HCT116 (cell line): ENCODE measurements at regions not wholly inside any gene's neighbourhood (a gene's known extent, or its start where the extent isn't known, plus 50 kb on each side); places are given as distances from the start of the nearest gene placed in this dataset.

Experiments
- ATAC-seq: fragments of 200-7000 bp; cut with Tn5 transposase; 2 replicates; pipeline ENCODE4 v1.9.1; 2020; ENCODE audit warnings: mild to moderate bottlenecking, moderate library complexity
- BruUV-seq: library from RNA; stranded (reverse); fragments of 400-500 nt; replicated peaks from 2 replicates; lab custom pipeline; 2021; lab: Mats Ljungman, UMichigan
- CTCF ChIA-PET: fragments of 300-600 bp; sonication (Branson Sonifier 250); formaldehyde crosslinking; loops from one replicate; lab custom pipeline; 2021; ENCODE audit warnings: antibody characterized with exemption; lab: Charles Lee
- POLR2A ChIA-PET: fragments of 300-600, 350-600 bp; sonication (Branson Sonifier 250); formaldehyde crosslinking; loops from one replicate; lab custom pipeline; 2021; ENCODE audit warnings: antibody characterized with exemption; lab: Charles Lee
- RAD21 ChIA-PET, 2 experiments: fragments of 300-600 bp; sonication (Branson Sonifier 250); formaldehyde crosslinking; loops; one replicate each; lab custom pipeline; 2023; ENCODE audit warnings: low total read pairs in 2 of 2; ENCODE audit not compliant: uncharacterized antibody in 2 of 2, unreplicated experiment in 2 of 2, low non-redundant PET in 1 of 2; lab: Charles Lee
- DNase-seq: peaks from one replicate; pipeline ENCODE4 v3.0.0-alpha.2; 2010; ENCODE audit warnings: low read depth, low spot score
- H2AFZ ChIP-seq: fragments of 200-600 bp; shearing (Covaris generic), sonication (generic); 2 replicates; pipeline ENCODE4 v1.6.1; 2017; ENCODE audit warnings: low read depth, mixed run types, mixed read lengths, antibody characterized with exemption, low read length; ENCODE audit not compliant: poor library complexity, severe bottlenecking
- H3K27ac ChIP-seq: 2 replicates; pipeline ENCODE4 v1.5.1; 2012; ENCODE audit warnings: low read depth, low read length
- H3K27me3 ChIP-seq: fragments of 200-600 bp; sonication (generic); 2 replicates; pipeline ENCODE4 v1.6.1; 2016; ENCODE audit warnings: mixed run types, low read length, mixed read lengths; ENCODE audit not compliant: insufficient read depth
- H3K36me3 ChIP-seq, 2 experiments: fragments of 200-500 bp in 1 of 2; fragments of 200-600 bp in 1 of 2; sonication (Bioruptor generic) in 1 of 2; sonication (generic) in 1 of 2; 2 replicates each; pipeline versions ENCODE4 v1.5.1 to v1.6.1; 2014 to 2016; ENCODE audit warnings: low read length in 2 of 2, inconsistent platforms in 1 of 2, mixed read lengths in 1 of 2, mixed run types in 1 of 2; ENCODE audit not compliant: insufficient read depth in 2 of 2, control insufficient read depth in 1 of 2
- H3K4me1 ChIP-seq, 2 experiments: fragments of 200-600 bp in 1 of 2; sonication (generic) in 1 of 2; 2 replicates each; pipeline versions ENCODE4 v1.5.1 to v1.6.1; 2012 to 2017; ENCODE audit warnings: low read length in 2 of 2, inconsistent platforms in 1 of 2, mild to moderate bottlenecking in 1 of 2, mixed read lengths in 1 of 2, mixed run types in 1 of 2, moderate library complexity in 1 of 2; ENCODE audit not compliant: insufficient read depth in 2 of 2, control insufficient read depth in 1 of 2
- H3K4me2 ChIP-seq: fragments of 200-600 bp; sonication (generic); 2 replicates; pipeline ENCODE4 v1.6.1; 2017; ENCODE audit warnings: mixed run types, low read length, mixed read lengths
- H3K4me3 ChIP-seq, 2 experiments: fragments of 200-600 bp in 1 of 2; sonication (generic) in 1 of 2; replicated peaks in 1 of 2; 2 replicates each; pipeline ENCODE4 v1.5.1; 2011 to 2016; ENCODE audit warnings: low read length in 2 of 2, control low read depth in 1 of 2, low read depth in 1 of 2, mild to moderate bottlenecking in 1 of 2, mixed read lengths in 1 of 2, mixed run types in 1 of 2
- H3K79me2 ChIP-seq: fragments of 200-600 bp; sonication (generic); 2 replicates; pipeline ENCODE4 v1.6.1; 2017; ENCODE audit warnings: mild to moderate bottlenecking, mixed run types, low read length, moderate library complexity, mixed read lengths; ENCODE audit not compliant: insufficient read depth
- H3K9ac ChIP-seq: fragments of 200-600 bp; sonication (generic); 2 replicates; pipeline ENCODE4 v1.6.1; 2016; ENCODE audit warnings: low read length, mixed read lengths
- H3K9me2 ChIP-seq: fragments of 200-600 bp; sonication (generic), shearing (Covaris generic); 2 replicates; pipeline ENCODE4 v1.6.1; 2017; ENCODE audit warnings: mixed run types, mild to moderate bottlenecking, moderate library complexity; ENCODE audit not compliant: insufficient read depth
- H3K9me3 ChIP-seq, 2 experiments: fragments of 200-500 bp in 1 of 2; fragments of 200-600 bp in 1 of 2; sonication (Bioruptor generic) in 1 of 2; sonication (generic) in 1 of 2; 2 replicates each; pipeline ENCODE4 v1.6.1; 2014 to 2017; ENCODE audit warnings: low read length in 2 of 2, mixed read lengths in 2 of 2, inconsistent platforms in 1 of 2, low read depth in 1 of 2, mild to moderate bottlenecking in 1 of 2, mixed run types in 1 of 2, moderate library complexity in 1 of 2; ENCODE audit not compliant: control insufficient read depth in 1 of 2, insufficient read depth in 1 of 2
- H4K20me1 ChIP-seq: fragments of 200-600 bp; sonication (generic), shearing (Covaris generic); 2 replicates; pipeline ENCODE4 v1.6.1; 2017; ENCODE audit warnings: mixed run types, mild to moderate bottlenecking, moderate library complexity; ENCODE audit not compliant: insufficient read depth
- CBX3 ChIP-seq: IDR thresholded peaks from 2 replicates; pipeline ENCODE4 v1.6.1; 2012; ENCODE audit warnings: low read depth
- ELF1 ChIP-seq: IDR thresholded peaks from 2 replicates; pipeline ENCODE4 v1.6.1; 2012; ENCODE audit warnings: low read depth, borderline replicate concordance
- FOSL1 ChIP-seq: IDR thresholded peaks from 2 replicates; pipeline ENCODE4 v1.6.1; 2012; ENCODE audit warnings: low read depth
- JUND ChIP-seq: IDR thresholded peaks from 2 replicates; pipeline ENCODE4 v1.6.1; 2012
- POLR2A ChIP-seq: IDR thresholded peaks from 2 replicates; pipeline ENCODE4 v1.7.0; 2011; ENCODE audit warnings: borderline replicate concordance; ENCODE audit not compliant: insufficient read depth, insufficient read length; ENCODE audit errors: extremely low read depth
- SIN3A ChIP-seq: IDR thresholded peaks from 2 replicates; pipeline ENCODE4 v1.6.1; 2012; ENCODE audit warnings: low read depth
- SP1 ChIP-seq: IDR thresholded peaks from 2 replicates; pipeline ENCODE4 v1.6.1; 2012; ENCODE audit warnings: low read depth
- YY1 ChIP-seq: IDR thresholded peaks from 2 replicates; pipeline ENCODE4 v1.6.1; 2011; ENCODE audit warnings: low read length, low read depth, moderate library complexity, mild to moderate bottlenecking; ENCODE audit not compliant: insufficient replicate concordance; ENCODE audit errors: extremely low read depth
- intact Hi-C: fragments of 100-400 bp; cut with micrococcal nuclease; formaldehyde crosslinking; loops from 2 replicates; pipeline ENCODE4 v1.10.0; 2022
- TF ChIP-seq, protein P1 (sequence below), 3 experiments: fragments of 200-600 bp in 1 of 3; sonication (generic) in 1 of 3; IDR thresholded peaks in 2 of 3; conservative IDR thresholded peaks in 1 of 3; 2 replicates each; pipeline ENCODE4 v1.5.1; 2012 to 2017; ENCODE audit warnings: low read depth in 2 of 3, low read length in 2 of 3, antibody characterized with exemption in 1 of 3, borderline replicate concordance in 1 of 3, control low read depth in 1 of 3, mild to moderate bottlenecking in 1 of 3, mixed read lengths in 1 of 3, mixed run types in 1 of 3, moderate library complexity in 1 of 3; ENCODE audit not compliant: insufficient read depth in 1 of 3
- TF ChIP-seq, protein P2 (sequence below): IDR thresholded peaks from 2 replicates; pipeline ENCODE4 v1.6.1; 2011; ENCODE audit warnings: mild to moderate bottlenecking, low read length, moderate library complexity; ENCODE audit not compliant: insufficient replicate concordance; ENCODE audit errors: extremely low read depth

DNA sequence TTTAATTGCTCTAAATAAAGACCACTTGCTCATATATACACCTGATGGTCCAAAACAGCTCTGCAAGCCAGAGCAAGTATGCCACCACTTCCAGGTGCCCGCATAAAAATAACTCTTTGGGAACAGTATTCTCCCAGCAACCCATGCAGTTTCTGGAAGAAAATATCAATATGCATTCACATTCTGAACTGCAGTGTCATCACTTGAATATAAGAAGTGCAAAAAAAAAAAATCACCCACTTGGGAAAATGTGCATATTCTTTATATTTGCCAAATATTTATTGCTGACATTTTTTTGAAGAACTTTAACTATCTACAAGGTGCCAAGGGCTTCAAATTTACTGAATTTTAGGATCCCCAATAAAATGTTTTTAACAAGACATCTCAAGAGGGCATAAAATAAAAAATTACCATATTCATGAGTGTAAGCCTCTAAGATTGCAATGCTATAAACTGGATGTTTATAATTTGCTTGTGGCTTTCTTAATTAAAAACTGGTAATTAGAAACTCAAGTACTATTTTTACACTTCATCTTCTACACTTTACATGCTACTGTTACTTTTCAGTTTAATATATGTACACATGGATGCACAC is 360.6 kb upstream of the HNRNPA3 start:
- H2AFZ ChIP-seq = no peak overlapping the region
- H3K9ac ChIP-seq = no peak overlapping the region
- ChIA-PET RAD21 (no interaction called here), POLR2A (no interaction called here), CTCF (no interaction called here)
- H3K9me3 ChIP-seq = no peaks in the 10 kb centered on the region
- intact Hi-C loops = no loop called here
- peaks cover 6% of the 10 kb centered on the region for H3K27me3 ChIP-seq
- no peak for DNase-seq
- TF ChIP-seq YY1 (no peak), CBX3 (no peak)
- TF ChIP-seq, protein P1, sequence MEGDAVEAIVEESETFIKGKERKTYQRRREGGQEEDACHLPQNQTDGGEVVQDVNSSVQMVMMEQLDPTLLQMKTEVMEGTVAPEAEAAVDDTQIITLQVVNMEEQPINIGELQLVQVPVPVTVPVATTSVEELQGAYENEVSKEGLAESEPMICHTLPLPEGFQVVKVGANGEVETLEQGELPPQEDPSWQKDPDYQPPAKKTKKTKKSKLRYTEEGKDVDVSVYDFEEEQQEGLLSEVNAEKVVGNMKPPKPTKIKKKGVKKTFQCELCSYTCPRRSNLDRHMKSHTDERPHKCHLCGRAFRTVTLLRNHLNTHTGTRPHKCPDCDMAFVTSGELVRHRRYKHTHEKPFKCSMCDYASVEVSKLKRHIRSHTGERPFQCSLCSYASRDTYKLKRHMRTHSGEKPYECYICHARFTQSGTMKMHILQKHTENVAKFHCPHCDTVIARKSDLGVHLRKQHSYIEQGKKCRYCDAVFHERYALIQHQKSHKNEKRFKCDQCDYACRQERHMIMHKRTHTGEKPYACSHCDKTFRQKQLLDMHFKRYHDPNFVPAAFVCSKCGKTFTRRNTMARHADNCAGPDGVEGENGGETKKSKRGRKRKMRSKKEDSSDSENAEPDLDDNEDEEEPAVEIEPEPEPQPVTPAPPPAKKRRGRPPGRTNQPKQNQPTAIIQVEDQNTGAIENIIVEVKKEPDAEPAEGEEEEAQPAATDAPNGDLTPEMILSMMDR (IDR thresholded peaks at IDR 0.05 in 2 of 3, conservative IDR thresholded peaks at IDR 0.05 in 1 of 3; ENCODE audit: borderline replicate concordance in 1 of 3, insufficient read depth in 1 of 3, low read depth in 2 of 3, low read length in 2 of 3) = no peak
- TF ChIP-seq, all 23 proteins: peak for 0
- Histone ChIP-seq H3K79me2 (no peaks in the 10 kb centered on the region), H3K9me2 (no peaks in the 10 kb centered on the region), H3K4me1 (no peaks in the 10 kb centered on the region), H3K36me3 (no peaks in the 10 kb centered on the region), H3K27ac (no peak overlapping the region), H3K4me2 (no peak overlapping the region), H4K20me1 (no peaks in the 10 kb centered on the region), H3K4me3 (no peak overlapping the region)
- no peak for ATAC-seq
- BruUV-seq = no TSS peak

DNA sequence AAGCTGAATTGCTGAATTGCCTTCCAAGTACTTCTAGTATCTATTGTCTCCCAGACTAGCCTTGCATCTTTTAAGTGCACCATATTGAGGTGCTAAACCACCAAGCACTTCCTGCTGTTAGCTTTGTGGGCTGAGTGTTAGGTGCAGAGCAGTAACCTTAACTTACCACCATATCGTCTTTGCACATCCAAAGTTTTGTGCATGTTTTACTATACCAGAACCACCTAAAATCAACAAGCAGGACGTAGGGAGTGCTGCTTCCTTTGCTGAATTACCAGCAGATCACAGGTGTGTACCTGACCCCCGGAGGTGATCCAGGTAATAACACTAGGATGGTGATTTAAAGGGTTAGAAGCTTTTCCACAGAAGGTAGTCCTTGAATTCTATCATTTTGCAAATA is 359.9 kb upstream of the HNRNPA3 start:
- Histone ChIP-seq H3K4me1 (no peaks in the 10 kb centered on the region), H2AFZ (no peak overlapping the region), H3K27me3 (peaks cover 6% of the 10 kb centered on the region), H3K27ac (no peak overlapping the region)
- intact Hi-C loops = no loop called here
- ATAC-seq = no peak; the same call in 1 of the 2 replicates
- no peak for DNase-seq
- no peak for TF ChIP-seq FOSL1
- no peak for TF ChIP-seq POLR2A
- TF ChIP-seq CBX3 = no peak
- TF ChIP-seq, protein P2, sequence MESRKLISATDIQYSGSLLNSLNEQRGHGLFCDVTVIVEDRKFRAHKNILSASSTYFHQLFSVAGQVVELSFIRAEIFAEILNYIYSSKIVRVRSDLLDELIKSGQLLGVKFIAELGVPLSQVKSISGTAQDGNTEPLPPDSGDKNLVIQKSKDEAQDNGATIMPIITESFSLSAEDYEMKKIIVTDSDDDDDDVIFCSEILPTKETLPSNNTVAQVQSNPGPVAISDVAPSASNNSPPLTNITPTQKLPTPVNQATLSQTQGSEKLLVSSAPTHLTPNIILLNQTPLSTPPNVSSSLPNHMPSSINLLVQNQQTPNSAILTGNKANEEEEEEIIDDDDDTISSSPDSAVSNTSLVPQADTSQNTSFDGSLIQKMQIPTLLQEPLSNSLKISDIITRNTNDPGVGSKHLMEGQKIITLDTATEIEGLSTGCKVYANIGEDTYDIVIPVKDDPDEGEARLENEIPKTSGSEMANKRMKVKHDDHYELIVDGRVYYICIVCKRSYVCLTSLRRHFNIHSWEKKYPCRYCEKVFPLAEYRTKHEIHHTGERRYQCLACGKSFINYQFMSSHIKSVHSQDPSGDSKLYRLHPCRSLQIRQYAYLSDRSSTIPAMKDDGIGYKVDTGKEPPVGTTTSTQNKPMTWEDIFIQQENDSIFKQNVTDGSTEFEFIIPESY = no peak
- no peak for TF ChIP-seq SIN3A
- no peak for TF ChIP-seq SP1
- no peak for TF ChIP-seq JUND
- TF ChIP-seq ELF1 = no peak
- TF ChIP-seq, all 23 proteins: peak for 0
- Histone ChIP-seq H3K4me3 (no peak overlapping the region), H3K9me2 (no peaks in the 10 kb centered on the region), H3K4me2 (no peak overlapping the region), H3K9me3 (no peaks in the 10 kb centered on the region), H3K36me3 (no peaks in the 10 kb centered on the region), H3K9ac (no peak overlapping the region), H4K20me1 (no peaks in the 10 kb centered on the region), H3K79me2 (no peaks in the 10 kb centered on the region)
- POLR2A ChIA-PET = no interaction called here
- no TSS peak for BruUV-seq
- CTCF ChIA-PET = no interaction called here
- RAD21 ChIA-PET = no interaction called here
